ENCODE measurements at regions not wholly inside any gene's neighbourhood (a gene's known extent, or its start where the extent isn't known, plus 50 kb on each side); places are given as distances from the start of the nearest gene placed in this dataset.
"Not testable (repeated sequence)": the region's sequence is repeated elsewhere in the genome, so short reads cannot be mapped to it uniquely, and the experiment has no call there.

- TF ChIP-seq, protein P1, sequence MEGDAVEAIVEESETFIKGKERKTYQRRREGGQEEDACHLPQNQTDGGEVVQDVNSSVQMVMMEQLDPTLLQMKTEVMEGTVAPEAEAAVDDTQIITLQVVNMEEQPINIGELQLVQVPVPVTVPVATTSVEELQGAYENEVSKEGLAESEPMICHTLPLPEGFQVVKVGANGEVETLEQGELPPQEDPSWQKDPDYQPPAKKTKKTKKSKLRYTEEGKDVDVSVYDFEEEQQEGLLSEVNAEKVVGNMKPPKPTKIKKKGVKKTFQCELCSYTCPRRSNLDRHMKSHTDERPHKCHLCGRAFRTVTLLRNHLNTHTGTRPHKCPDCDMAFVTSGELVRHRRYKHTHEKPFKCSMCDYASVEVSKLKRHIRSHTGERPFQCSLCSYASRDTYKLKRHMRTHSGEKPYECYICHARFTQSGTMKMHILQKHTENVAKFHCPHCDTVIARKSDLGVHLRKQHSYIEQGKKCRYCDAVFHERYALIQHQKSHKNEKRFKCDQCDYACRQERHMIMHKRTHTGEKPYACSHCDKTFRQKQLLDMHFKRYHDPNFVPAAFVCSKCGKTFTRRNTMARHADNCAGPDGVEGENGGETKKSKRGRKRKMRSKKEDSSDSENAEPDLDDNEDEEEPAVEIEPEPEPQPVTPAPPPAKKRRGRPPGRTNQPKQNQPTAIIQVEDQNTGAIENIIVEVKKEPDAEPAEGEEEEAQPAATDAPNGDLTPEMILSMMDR (IDR thresholded peaks at IDR 0.05) = not testable (repeated sequence)
- TF ChIP-seq EP300 (IDR thresholded peaks at IDR 0.05; ENCODE audit: low read depth) = not testable (repeated sequence)
Observed at GRCh38 chr3:130203633-130204032, 122.0 kb downstream of the ALG1L2 start.

All from transverse colon (tissue), 3 donors.